IMR-90 (cell line): ENCODE measurements at regions not wholly inside any gene's neighbourhood (a gene's known extent, or its start where the extent isn't known, plus 50 kb on each side); places are given as distances from the start of the nearest gene placed in this dataset.
A peak's percentile ranks its signal among the peaks of the same experiment; 100 is the strongest.

Source experiments
- ATAC-seq: fragments of 200-7000 bp; cut with Tn5 transposase; 2 replicates; pipeline ENCODE4 v1.9.1; 2020; ENCODE audit warnings: low read depth, mild to moderate bottlenecking, moderate library complexity
- BruUV-seq: library from RNA; stranded (reverse); fragments of 400-500 nt; replicated peaks from 2 replicates; lab custom pipeline; 2021; lab: Mats Ljungman, UMichigan
- CTCF ChIA-PET: fragments of 300-600 bp; formaldehyde crosslinking; extraction: SDS; loops from one replicate; lab custom pipeline; 2021; ENCODE audit warnings: antibody characterized with exemption; lab: Yijun Ruan, JAX
- POLR2A ChIA-PET: fragments of 300-600 bp; sonication (Branson Sonifier 250); formaldehyde crosslinking; loops from one replicate; lab custom pipeline; 2022; ENCODE audit warnings: antibody characterized with exemption; ENCODE audit not compliant: unreplicated experiment; lab: Charles Lee
- DNase-seq: peaks from one replicate; pipeline ENCODE4 v3.0.0; 2013
- H2AFZ ChIP-seq: replicated peaks from 2 replicates; pipeline ENCODE3; 2013; ENCODE audit warnings: low read length, mild to moderate bottlenecking; ENCODE audit not compliant: poor library complexity
- H2AK5ac ChIP-seq: 2 replicates; pipeline ENCODE4 v1.6.1; 2013; ENCODE audit warnings: low read depth, low read length, inconsistent platforms
- H2AK9ac ChIP-seq: replicated peaks from 2 replicates; pipeline ENCODE3; 2013; ENCODE audit warnings: mild to moderate bottlenecking, low read depth, low read length, moderate library complexity; ENCODE audit not compliant: poor library complexity
- H2BK120ac ChIP-seq: 2 replicates; pipeline ENCODE4 v1.6.1; 2013; ENCODE audit warnings: low read depth, low read length, inconsistent platforms
- H2BK15ac ChIP-seq: 3 replicates; pipeline ENCODE4 v1.6.1; 2013; ENCODE audit warnings: low read depth, low read length, inconsistent platforms
- H2BK20ac ChIP-seq: 2 replicates; pipeline ENCODE4 v1.6.1; 2013; ENCODE audit warnings: low read depth, mild to moderate bottlenecking, inconsistent platforms, low read length, moderate library complexity
- H2BK5ac ChIP-seq: 2 replicates; pipeline ENCODE4 v1.6.1; 2013; ENCODE audit warnings: mild to moderate bottlenecking, low read depth, low read length, inconsistent platforms; ENCODE audit not compliant: poor library complexity, severe bottlenecking
- H3K14ac ChIP-seq: replicated peaks from 2 replicates; pipeline ENCODE4 v1.6.1; 2013; ENCODE audit warnings: low read depth, low read length, inconsistent platforms
- H3K18ac ChIP-seq: 2 replicates; pipeline ENCODE4 v1.6.1; 2013; ENCODE audit warnings: low read depth, low read length, control low read depth
- H3K23ac ChIP-seq: 2 replicates; pipeline ENCODE4 v1.6.1; 2013; ENCODE audit warnings: low read depth, low read length, inconsistent platforms
- H3K27ac ChIP-seq: 2 replicates; pipeline ENCODE4 v1.5.1; 2013; ENCODE audit warnings: mild to moderate bottlenecking, control low read depth, low read length; ENCODE audit not compliant: insufficient read depth
- H3K27me3 ChIP-seq: 2 replicates; pipeline ENCODE4 v1.6.1; 2013; ENCODE audit warnings: low read length; ENCODE audit not compliant: control insufficient read depth, insufficient read depth
- H3K36me3 ChIP-seq: 2 replicates; pipeline ENCODE4 v1.6.1; 2013; ENCODE audit warnings: low read length, mixed read lengths; ENCODE audit not compliant: control insufficient read depth, insufficient read depth
- H3K4ac ChIP-seq: 2 replicates; pipeline ENCODE4 v1.6.1; 2013; ENCODE audit warnings: low read depth, low read length, inconsistent platforms
- H3K4me1 ChIP-seq: 2 replicates; pipeline ENCODE4 v1.6.1; 2013; ENCODE audit warnings: low read length, mixed read lengths; ENCODE audit not compliant: control insufficient read depth, insufficient read depth
- H3K4me2 ChIP-seq: 2 replicates; pipeline ENCODE4 v1.6.1; 2013; ENCODE audit warnings: low read depth, mild to moderate bottlenecking, control low read depth, low read length, moderate library complexity
- H3K4me3 ChIP-seq: 2 replicates; pipeline ENCODE4 v1.5.1; 2013; ENCODE audit warnings: low read depth, mild to moderate bottlenecking, control low read depth, low read length, moderate library complexity; ENCODE audit not compliant: insufficient read depth
- H3K56ac ChIP-seq: 2 replicates; pipeline ENCODE4 v1.6.1; 2013; ENCODE audit warnings: low read length, inconsistent platforms; ENCODE audit not compliant: insufficient read depth; ENCODE audit errors: extremely low read depth
- H3K79me1 ChIP-seq, 2 experiments: 2 replicates each; pipeline ENCODE4 v1.6.1; 2013; ENCODE audit warnings: low read length in 2 of 2, inconsistent platforms in 1 of 2, low read depth in 1 of 2
- H3K9ac ChIP-seq: 2 replicates; pipeline ENCODE4 v1.6.1; 2013; ENCODE audit warnings: low read depth, low read length, control low read depth
- H3K9me1 ChIP-seq: 2 replicates; pipeline ENCODE4 v1.6.1; 2013; ENCODE audit warnings: low read length, inconsistent platforms; ENCODE audit not compliant: insufficient read depth
- H3K9me3 ChIP-seq: 2 replicates; pipeline ENCODE4 v1.6.1; 2013; ENCODE audit warnings: low read length; ENCODE audit not compliant: control insufficient read depth, insufficient read depth
- H4K20me1 ChIP-seq: 2 replicates; pipeline ENCODE4 v1.6.1; 2013; ENCODE audit warnings: low read length, inconsistent platforms; ENCODE audit not compliant: insufficient read depth
- H4K5ac ChIP-seq: 2 replicates; pipeline ENCODE4 v1.6.1; 2013; ENCODE audit warnings: mild to moderate bottlenecking, low read depth, low read length, control low read depth
- H4K8ac ChIP-seq, 2 experiments: 2 replicates each; pipeline ENCODE4 v1.6.1; 2013; ENCODE audit warnings: low read depth in 2 of 2, low read length in 2 of 2, control low read depth in 1 of 2, inconsistent platforms in 1 of 2
- H4K91ac ChIP-seq: 2 replicates; pipeline ENCODE4 v1.6.1; 2013; ENCODE audit warnings: low read depth, low read length, inconsistent platforms; ENCODE audit not compliant: insufficient read depth
- CHD1 ChIP-seq: IDR thresholded peaks from 2 replicates; pipeline ENCODE4 v1.6.1; 2012; ENCODE audit warnings: low read depth, low read length, improper control_type of control experiment
- MXI1 ChIP-seq: IDR thresholded peaks from 2 replicates; pipeline ENCODE4 v1.6.1; 2012; ENCODE audit warnings: low read depth, mild to moderate bottlenecking, low read length, moderate library complexity, borderline replicate concordance
- NFE2L2 ChIP-seq: fragments of 150-350 bp; IDR thresholded peaks from 2 replicates; pipeline ENCODE4 v1.6.1; 2016; ENCODE audit warnings: low read depth, mild to moderate bottlenecking, low read length
- POLR2A ChIP-seq: IDR thresholded peaks from 2 replicates; pipeline ENCODE4 v1.6.1; 2012; ENCODE audit warnings: mild to moderate bottlenecking, low read depth, low read length
- RFX5 ChIP-seq: IDR thresholded peaks from 2 replicates; pipeline ENCODE4 v1.8.0; 2012; ENCODE audit warnings: low read depth, mild to moderate bottlenecking, low read length, moderate library complexity
- WGBS, 2 experiments: methylation state at CpG; one replicate each; pipeline versions ENCODE4 v1.1.5 to v1.1.7; 2013; ENCODE audit warnings: missing lambda C conversion rate in 2 of 2; ENCODE audit not compliant: insufficient read length in 1 of 2; ENCODE audit errors: extremely low coverage in 2 of 2; 5-methylcytosine and 5-hydroxymethylcytosine counted together
- dilution Hi-C: fragments of 300-500 bp; cut with HindIII; formaldehyde crosslinking; loops from one replicate; pipeline ENCODE4 v1.14.3; 2018; ENCODE audit warnings: low sequenced_read_pairs; ENCODE audit not compliant: unreplicated experiment
- in situ Hi-C: fragments of 300-500 bp; cut with MboI; formaldehyde crosslinking; loops from 3 replicates; pipeline ENCODE4 v1.14.3; 2019; ENCODE audit warnings: low sequenced_read_pairs, inconsistent platforms, mixed read lengths
- intact Hi-C: fragments of 100-400 bp; cut with micrococcal nuclease; formaldehyde crosslinking; loops from 2 replicates; pipeline ENCODE4 v1.10.0; 2022
- TF ChIP-seq, protein P1 (sequence below): conservative IDR thresholded peaks from 2 replicates; pipeline ENCODE4 v1.5.1; 2012; ENCODE audit warnings: mild to moderate bottlenecking, low read depth, low read length, improper control_type of control experiment
- TF ChIP-seq, protein P2 (sequence below): fragments of 150-350 bp; IDR thresholded peaks from 2 replicates; pipeline ENCODE4 v1.6.1; 2016; ENCODE audit warnings: low read depth, mild to moderate bottlenecking, low read length, moderate library complexity, borderline replicate concordance

DNA sequence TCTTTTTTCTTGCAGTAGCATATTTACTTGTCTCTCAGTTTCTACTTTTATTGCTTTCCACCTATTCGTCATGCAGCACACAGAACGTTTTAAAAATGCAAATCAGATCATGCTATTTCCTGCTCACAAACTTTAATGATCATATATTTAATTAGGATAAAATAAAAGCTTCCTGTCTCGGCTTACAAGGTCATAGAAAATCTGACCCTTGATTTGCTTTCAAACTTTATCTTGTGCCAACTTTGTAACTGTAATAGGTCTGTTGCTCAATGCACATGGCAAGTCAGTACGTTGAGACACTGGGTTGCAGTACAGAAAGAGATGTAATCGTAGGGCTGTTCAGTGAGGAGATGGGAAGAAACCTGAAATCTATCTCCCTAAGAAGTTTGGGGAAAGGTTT lies 95.6 kb upstream of the CSNK1A1L start:
- Histone ChIP-seq H3K4me3 (no peak overlapping the region), H2AFZ (no peak overlapping the region), H2BK15ac (peak overlapping the region; percentile 63; the same call in 2 of the 3 replicates), H3K9me3 (no peaks in the 10 kb centered on the region; the same call in 1 of the 2 replicates), H4K8ac (peak overlapping the region in 1 of 2 experiments; percentile 27; a peak in 2 of 4 replicates), H3K56ac (0 out of 2 replicates have a peak overlapping the region, but pooled peaks have one; percentile 2), H3K9me1 (0 out of 2 replicates have a peak, but pooled peaks cover 8% of the 10 kb centered on the region), H3K4me2 (no peak overlapping the region), H3K36me3 (no peaks in the 10 kb centered on the region), H2BK20ac (peak overlapping the region; percentile 93), H2AK9ac (no peak overlapping the region), H3K23ac (no peak overlapping the region), H4K20me1 (no peaks in the 10 kb centered on the region), H3K27me3 (no peaks in the 10 kb centered on the region), H3K4me1 (peaks cover 4% of the 10 kb centered on the region; the same call in 1 of the 2 replicates), H2BK120ac (peak overlapping the region; percentile 59), H3K79me1 (no peaks in the 10 kb centered on the region), H2BK5ac (peak overlapping the region; percentile 54), H3K9ac (no peak overlapping the region), H2AK5ac (no peak overlapping the region), H3K27ac (no peak overlapping the region), H3K4ac (peak overlapping the region; percentile 17), H4K91ac (0 out of 2 replicates have a peak overlapping the region, but pooled peaks have one; percentile 1), H3K18ac (peak overlapping the region; percentile 46; the same call in 1 of the 2 replicates), H4K5ac (peak overlapping the region; percentile 30; the same call in 1 of the 2 replicates), H3K14ac (peak overlapping the region; percentile 10)
- BruUV-seq = no TSS peak
- intact Hi-C loops (no loop called here), dilution Hi-C loops (no loop called here), in situ Hi-C loops (no loop called here)
- 80% methylated on average over 2 of the region's 5 CpGs; no CpG with 5 or more reads in 1 of the 2 experiments for WGBS, 2 experiments
- TF ChIP-seq NFE2L2 (no peak), RFX5 (no peak), CHD1 (no peak), MXI1 (no peak), POLR2A (no peak)
- TF ChIP-seq, protein P1, sequence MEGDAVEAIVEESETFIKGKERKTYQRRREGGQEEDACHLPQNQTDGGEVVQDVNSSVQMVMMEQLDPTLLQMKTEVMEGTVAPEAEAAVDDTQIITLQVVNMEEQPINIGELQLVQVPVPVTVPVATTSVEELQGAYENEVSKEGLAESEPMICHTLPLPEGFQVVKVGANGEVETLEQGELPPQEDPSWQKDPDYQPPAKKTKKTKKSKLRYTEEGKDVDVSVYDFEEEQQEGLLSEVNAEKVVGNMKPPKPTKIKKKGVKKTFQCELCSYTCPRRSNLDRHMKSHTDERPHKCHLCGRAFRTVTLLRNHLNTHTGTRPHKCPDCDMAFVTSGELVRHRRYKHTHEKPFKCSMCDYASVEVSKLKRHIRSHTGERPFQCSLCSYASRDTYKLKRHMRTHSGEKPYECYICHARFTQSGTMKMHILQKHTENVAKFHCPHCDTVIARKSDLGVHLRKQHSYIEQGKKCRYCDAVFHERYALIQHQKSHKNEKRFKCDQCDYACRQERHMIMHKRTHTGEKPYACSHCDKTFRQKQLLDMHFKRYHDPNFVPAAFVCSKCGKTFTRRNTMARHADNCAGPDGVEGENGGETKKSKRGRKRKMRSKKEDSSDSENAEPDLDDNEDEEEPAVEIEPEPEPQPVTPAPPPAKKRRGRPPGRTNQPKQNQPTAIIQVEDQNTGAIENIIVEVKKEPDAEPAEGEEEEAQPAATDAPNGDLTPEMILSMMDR = no peak
- TF ChIP-seq, protein P2, sequence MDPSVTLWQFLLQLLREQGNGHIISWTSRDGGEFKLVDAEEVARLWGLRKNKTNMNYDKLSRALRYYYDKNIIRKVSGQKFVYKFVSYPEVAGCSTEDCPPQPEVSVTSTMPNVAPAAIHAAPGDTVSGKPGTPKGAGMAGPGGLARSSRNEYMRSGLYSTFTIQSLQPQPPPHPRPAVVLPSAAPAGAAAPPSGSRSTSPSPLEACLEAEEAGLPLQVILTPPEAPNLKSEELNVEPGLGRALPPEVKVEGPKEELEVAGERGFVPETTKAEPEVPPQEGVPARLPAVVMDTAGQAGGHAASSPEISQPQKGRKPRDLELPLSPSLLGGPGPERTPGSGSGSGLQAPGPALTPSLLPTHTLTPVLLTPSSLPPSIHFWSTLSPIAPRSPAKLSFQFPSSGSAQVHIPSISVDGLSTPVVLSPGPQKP = no peak
- DNase-seq = no peak
- CTCF ChIA-PET = interaction anchor here (0.6 to 0.7 kb wide), 2 partner anchors 92 to 309 kb away, joined by 3 to 4 read pairs; no protein-coding TSS in a partner anchor
- ATAC-seq = no peak
- POLR2A ChIA-PET = no interaction called here
